ENCODE measurements at regions not wholly inside any gene's neighbourhood (a gene's known extent, or its start where the extent isn't known, plus 50 kb on each side); places are given as distances from the start of the nearest gene placed in this dataset.

GRCh38 chr4:84189144-84189543, 309.9 kb downstream of the NKX6-1 start:
- no peak overlapping the region for H3K4me3 ChIP-seq (ENCODE audit: low read depth, low read length)
- no peak for DNase-seq (ENCODE audit: low read depth)
- no peak for TF ChIP-seq CTCF (conservative IDR thresholded peaks at IDR 0.05; ENCODE audit: low read depth, low read length)

- DNase-seq (ENCODE audit: low read depth) = no peak
- no peak for TF ChIP-seq CTCF (conservative IDR thresholded peaks at IDR 0.05; ENCODE audit: low read depth, low read length)
- no peak overlapping the region for H3K4me3 ChIP-seq (ENCODE audit: low read depth, low read length)
Observed at GRCh38 chr4:84179409-84179808, 319.7 kb downstream of the NKX6-1 start.

GRCh38 chr4:84177831-84178542, 321.1 kb downstream of the NKX6-1 start:
- DNase-seq (ENCODE audit: low read depth) = no peak
- TF ChIP-seq CTCF (conservative IDR thresholded peaks at IDR 0.05; ENCODE audit: low read depth, low read length) = no peak
- no peak overlapping the region for H3K4me3 ChIP-seq (ENCODE audit: low read depth, low read length)

GRCh38 chr4:84176016-84176415, 323.1 kb downstream of the NKX6-1 start:
- TF ChIP-seq CTCF (conservative IDR thresholded peaks at IDR 0.05; ENCODE audit: low read depth, low read length) = no peak
- DNase-seq (ENCODE audit: low read depth) = no peak
- no peak overlapping the region for H3K4me3 ChIP-seq (ENCODE audit: low read depth, low read length)

- no peak for TF ChIP-seq CTCF (conservative IDR thresholded peaks at IDR 0.05; ENCODE audit: low read depth, low read length)
- H3K4me3 ChIP-seq (ENCODE audit: low read depth, low read length) = no peak overlapping the region
- no peak for DNase-seq (ENCODE audit: low read depth)
Observed at GRCh38 chr4:84171871-84172270, 327.2 kb downstream of the NKX6-1 start.

- H3K4me3 ChIP-seq (ENCODE audit: low read depth, low read length) = no peak overlapping the region
- DNase-seq (ENCODE audit: low read depth) = no peak
- TF ChIP-seq CTCF (conservative IDR thresholded peaks at IDR 0.05; ENCODE audit: low read depth, low read length) = peak; percentile 43
Observed at GRCh38 chr4:84167564-84167963, 331.5 kb downstream of the NKX6-1 start.

- no peak for DNase-seq (ENCODE audit: low read depth)
- no peak overlapping the region for H3K4me3 ChIP-seq (ENCODE audit: low read depth, low read length)
- no peak for TF ChIP-seq CTCF (conservative IDR thresholded peaks at IDR 0.05; ENCODE audit: low read depth, low read length)
Observed at GRCh38 chr4:84167093-84167492, 332.0 kb downstream of the NKX6-1 start.

Measured in epithelial cell of proximal tubule (primary cell).